T47D (cell line): ENCODE measurements at regions not wholly inside any gene's neighbourhood (a gene's known extent, or its start where the extent isn't known, plus 50 kb on each side); places are given as distances from the start of the nearest gene placed in this dataset.
A peak's percentile ranks its signal among the peaks of the same experiment; 100 is the strongest.

Experiments
- DNase-seq, 2 experiments: peaks; one replicate each; pipeline versions ENCODE4 v3.0.0 to v3.0.0-alpha.2; 2011 to 2012; ENCODE audit warnings: low read depth in 1 of 2, low spot score in 1 of 2
- JUND ChIP-seq: IDR thresholded peaks from 2 replicates; pipeline ENCODE4 v1.6.1; 2012; ENCODE audit warnings: low read depth
- in situ Hi-C: cut with HindIII; loops from 2 replicates; pipeline ENCODE4 v1.10.0; 2016; ENCODE audit warnings: low sequenced_read_pairs, low pct_unique_long_range_greater_than_20kb

DNA sequence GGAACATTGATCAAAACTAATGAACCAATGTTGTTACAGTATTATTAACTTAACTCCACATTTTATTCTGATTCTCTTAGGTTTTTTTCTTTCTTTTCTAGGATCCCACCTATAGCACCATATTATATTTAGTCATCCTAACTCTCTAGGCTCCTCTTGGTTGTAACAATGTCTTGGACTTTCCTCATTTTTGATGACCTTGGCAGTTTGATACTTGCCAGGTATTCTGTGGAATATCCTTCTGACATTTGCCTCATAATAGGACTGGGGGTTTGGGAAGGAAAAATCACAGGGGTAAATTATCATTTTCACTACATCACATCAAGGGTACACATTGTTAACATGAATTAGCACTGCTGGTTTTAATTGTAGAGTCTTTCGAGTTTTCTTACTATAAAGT is 851.6 kb upstream of the SOX9 start:
- no peak for DNase-seq
- TF ChIP-seq JUND = no peak
- in situ Hi-C loops = no loop called here

DNA sequence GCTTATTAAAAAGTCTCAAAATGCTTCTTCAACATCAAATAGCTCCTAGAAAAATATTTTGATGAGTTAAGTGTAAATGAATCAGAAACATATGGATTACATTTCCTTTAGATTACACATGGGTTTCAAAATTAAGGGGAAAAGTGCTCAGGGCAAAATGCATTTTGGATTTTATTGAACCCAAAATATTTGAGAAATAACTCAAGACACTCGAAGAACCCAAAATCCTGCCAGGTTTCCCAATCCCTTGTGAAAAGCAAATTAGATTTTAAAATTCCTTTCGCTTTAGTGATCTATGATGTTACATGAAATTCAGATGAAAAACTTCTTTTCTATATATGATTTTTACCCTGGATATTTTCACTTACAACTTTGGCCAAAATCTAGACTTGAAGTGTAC is 847.4 kb upstream of the SOX9 start:
- in situ Hi-C loops = no loop called here
- no peak for TF ChIP-seq JUND
- DNase-seq = no peak

DNA sequence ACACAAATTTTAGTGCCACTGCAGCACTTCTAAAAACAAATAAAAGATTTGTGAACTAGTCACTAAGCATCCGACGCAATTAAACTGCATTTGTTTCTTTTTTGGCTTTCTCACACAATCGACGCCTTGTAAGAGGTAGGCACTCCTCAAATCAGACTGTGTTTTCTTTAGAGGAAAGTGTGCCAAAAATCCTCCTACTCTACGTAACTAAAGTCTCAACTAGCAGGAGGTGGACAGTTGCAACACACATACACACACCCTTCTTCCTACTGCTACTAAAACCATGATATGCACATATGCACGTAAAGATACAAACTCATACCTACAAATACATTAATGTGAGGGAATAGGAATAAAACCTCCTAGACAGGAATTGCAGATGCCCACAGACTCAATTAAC is 844.7 kb upstream of the SOX9 start:
- in situ Hi-C loops = no loop called here
- no peak for TF ChIP-seq JUND
- no peak for DNase-seq

DNA sequence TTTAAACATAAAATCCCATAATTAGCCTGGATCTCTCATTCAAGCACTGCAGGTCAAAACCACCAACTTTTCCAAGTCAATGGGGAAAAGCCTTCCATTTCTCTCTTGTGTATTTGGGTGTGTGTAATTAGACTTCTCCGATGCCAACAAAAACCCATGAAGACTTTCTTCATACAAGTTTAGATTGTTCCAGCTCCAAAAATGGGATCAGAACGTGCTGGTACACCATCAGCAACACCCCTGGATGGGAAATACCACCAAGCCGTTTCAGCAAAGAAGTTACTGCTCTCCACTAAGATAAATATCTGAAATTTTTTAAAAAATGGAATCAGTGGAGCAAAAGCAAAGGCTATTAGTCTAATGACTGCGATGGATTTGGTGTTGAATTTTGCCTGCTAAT is 837.3 kb upstream of the SOX9 start:
- DNase-seq = no peak
- in situ Hi-C loops = no loop called here
- TF ChIP-seq JUND = no peak

DNA sequence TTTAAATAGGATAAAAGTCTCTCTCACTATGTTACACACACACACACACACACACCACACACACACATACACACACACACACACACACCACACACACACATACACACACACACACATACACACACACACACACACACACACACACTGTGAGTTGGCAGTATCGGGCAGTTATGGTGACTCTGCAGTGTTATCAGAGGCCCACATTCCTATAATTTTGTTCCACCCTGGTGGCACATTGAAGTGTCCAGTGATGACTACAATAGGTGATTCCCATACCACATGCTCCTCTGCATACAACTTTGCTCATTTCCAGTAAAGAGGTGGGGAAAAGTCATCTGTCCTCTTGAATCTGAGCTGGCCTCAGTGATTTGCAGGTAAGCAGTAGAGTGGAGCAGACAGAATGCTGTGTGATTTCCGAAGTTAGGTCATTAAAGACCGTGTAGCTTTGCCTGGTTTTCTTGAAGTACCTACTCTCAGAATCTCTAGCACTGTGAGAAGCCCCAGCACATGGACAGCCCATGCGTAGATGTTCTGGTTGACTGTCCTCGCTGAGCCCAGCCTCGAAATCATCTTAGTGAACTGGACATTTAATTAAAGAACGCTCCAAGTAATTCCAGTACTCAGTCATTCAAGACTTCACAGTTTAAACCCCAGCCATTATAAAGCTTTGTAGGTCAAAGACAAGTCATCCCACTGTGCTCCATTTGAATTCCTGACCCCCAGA is 836.6 kb upstream of the SOX9 start:
- TF ChIP-seq JUND = no peak
- no peak for DNase-seq
- in situ Hi-C loops = no loop called here

DNA sequence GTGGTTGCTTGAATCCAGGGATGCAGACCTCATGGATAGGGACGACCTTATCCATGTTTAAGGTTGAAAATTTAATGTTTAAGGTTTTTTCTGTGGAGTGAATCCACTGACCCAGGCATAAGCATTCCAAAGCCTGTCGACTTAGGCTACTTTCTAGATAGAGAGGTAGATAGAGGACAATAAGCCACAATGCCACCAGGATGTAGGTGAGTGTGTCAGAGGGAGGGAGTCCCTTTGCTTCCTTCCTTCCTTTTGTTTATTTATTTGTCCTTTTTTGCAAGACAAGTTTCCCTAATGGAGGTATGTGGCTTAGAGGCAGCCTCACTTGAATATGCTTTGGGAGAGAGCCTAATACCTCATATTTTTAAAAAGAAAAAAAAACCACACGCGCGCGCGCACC is 834.2 kb upstream of the SOX9 start:
- in situ Hi-C loops = no loop called here
- TF ChIP-seq JUND = no peak
- peak in 1 of 2 experiments; percentile 9 for DNase-seq

DNA sequence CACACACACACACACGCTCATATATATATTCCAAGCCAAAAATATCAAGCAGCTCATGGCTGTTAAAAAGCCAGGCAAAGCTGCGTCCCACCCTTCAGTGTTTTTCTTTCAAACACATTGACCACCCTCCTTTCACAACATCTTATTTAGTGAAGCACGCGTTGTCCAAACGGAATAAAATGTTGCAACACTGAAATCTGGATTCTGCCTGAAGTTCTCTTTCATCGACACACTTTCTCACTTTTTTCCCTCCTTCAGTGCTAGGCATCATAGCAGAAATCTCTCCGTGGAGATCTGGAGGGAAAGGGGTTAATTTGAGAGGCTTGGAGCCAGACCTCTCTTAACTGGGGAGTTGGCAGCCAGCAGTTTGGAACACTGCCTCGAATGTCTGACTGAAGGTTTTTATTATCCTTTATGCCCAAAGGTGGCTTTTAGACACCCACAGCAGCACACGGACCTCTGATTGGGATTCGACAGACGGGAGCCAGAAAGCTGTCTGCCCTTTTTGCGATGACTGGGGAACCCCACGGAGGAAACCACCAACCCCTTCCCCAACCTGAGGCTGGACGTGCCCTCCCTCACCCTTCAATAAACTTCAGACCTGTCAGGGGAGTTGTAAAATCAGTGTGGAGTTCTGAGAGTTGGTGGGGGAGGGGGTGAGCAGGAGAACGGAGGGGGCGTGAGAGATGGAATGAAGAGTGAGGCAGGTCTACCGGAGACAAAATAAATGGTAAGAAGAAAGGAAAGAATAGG is 833.6 kb upstream of the SOX9 start:
- DNase-seq = no peak
- TF ChIP-seq JUND = no peak

DNA sequence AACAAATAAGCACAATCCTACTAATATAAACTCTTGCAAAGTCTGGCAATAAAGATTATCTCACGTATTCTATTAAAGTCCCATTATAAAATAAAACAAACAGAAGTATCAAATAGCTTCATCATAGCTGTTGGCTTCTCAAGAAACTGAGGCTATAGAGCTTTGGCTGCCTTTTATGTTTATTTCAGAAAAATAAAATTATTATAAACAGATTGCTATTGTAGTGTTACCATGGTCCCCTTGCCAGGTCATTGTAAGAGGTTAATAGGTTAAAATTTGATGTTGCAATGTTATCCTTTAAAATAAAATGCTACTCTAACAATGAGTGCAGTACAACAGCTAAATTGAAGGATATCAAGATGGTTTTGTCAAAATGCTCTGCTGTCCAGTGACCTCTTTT is 828.8 kb upstream of the SOX9 start:
- in situ Hi-C loops = no loop called here
- TF ChIP-seq JUND = no peak
- DNase-seq = no peak

More for the DNA sequence above, 833.6 kb upstream of the SOX9 start:
- in situ Hi-C loops = no loop called here

DNA sequence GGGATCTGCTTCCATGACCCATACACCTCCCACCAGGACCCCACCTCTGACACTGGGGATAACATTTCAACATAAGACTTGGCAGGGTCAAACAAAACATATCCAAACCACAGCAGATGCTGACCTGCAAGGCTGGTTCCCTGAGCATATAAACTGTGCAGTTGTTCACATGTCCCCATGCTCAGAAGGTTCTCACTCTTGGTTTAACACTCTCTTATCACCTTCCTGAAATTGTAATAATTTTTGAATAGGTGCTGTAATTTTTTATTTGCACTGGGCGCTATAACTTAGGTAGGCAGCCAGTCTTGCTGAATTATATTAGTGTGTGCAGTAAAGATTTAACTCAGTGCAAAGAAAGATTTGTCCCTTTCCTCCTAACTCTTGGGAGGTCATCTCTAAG is 824.8 kb upstream of the SOX9 start:
- in situ Hi-C loops = no loop called here
- no peak for DNase-seq
- TF ChIP-seq JUND = no peak

DNA sequence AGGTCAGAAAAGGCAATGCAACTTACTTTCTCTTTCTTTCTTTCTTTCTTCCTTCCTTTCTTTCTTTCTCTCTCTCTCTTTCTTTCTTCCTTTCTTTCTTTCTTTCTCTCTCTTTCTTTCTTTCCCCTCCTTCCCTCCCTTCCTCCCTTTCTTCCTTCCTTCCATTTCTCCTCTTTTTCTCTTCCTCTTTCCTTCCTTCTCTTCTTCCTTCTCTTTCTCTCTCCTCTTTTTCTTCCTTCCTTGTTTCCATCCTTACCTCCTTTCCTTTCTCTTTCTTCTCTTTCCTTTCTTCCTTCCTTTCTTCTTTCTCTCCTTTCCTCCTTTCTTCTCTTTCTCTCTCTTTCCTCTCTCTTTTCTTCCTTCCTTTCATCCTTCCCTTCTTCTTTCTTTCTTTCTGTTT is 819.8 kb upstream of the SOX9 start:
- DNase-seq = no peak
- TF ChIP-seq JUND = no peak
- in situ Hi-C loops = no loop called here

DNA sequence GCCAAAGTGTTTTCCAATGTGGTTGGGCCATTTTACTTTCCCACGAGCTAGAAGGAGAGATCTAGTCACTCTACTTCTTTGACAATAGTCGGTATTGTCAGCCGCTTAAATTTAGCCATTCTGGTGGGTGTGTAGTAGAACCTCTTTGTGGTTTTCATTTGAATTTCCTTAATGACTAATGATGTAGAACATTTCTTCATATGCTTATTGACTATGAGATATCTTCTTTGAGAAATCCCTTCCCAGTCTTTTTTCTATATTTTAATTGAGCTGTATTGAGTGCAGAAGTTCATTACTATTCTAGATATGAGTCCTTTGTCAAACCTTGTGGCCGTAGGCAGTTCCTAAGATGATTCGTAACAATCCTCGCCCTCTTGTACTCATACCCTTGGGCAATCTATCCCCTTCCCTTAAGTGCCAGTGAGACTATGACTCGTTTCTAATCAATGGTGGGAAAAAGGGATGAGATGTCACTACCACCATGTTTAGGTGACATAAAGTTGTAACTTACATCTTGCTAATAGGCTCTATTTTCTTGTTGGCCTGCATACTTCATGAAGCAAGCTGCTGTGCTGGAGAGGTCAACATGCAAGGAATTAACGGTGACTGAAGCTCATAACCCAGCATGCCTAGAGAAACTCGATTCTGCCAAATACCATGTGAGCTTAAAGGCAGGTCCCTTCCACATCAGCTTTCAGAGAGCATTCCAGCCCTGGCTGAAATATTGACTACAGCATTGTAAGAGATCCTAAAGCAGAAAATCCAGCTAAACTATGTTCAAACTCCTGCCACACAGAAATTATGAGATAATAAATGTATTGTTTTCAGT is 817.9 kb upstream of the SOX9 start:
- TF ChIP-seq JUND = no peak
- no peak for DNase-seq
- in situ Hi-C loops = no loop called here

DNA sequence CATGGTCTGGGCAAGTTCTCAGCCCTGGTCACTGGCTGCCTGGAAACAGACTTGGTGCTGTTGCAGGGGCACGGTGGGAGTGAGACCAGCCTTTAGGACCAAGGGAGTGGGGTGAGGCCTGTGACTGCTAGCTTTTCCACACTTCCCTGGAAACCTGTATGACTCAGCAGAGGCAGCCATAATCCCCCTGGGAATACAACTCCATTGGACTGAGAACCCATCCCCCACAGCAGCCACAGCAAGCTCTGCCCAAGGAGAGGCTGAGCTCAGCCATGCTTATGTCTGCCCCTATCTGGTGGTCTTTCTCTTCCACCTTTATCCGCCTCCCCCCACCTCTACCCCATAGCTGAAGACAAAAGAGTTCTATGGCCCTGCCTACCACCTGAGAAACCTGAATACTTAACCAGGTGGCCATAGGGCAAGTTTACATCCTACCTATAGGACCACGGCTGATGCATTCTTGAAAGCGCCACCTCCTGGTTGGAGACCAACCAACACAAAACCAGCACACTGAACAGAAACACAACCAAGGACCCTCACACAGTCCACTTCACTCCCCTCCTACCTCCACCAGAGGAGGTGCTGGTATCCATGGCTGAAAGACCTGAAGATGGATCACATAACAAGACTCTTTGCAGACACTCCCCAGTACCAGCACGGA is 816.2 kb upstream of the SOX9 start:
- in situ Hi-C loops = no loop called here
- DNase-seq = no peak
- TF ChIP-seq JUND = no peak
